SU-DHL-6 (cell line): ENCODE measurements at regions not wholly inside any gene's neighbourhood (a gene's known extent, or its start where the extent isn't known, plus 50 kb on each side); places are given as distances from the start of the nearest gene placed in this dataset.

ENCODE experiments used
- H2AFZ ChIP-seq: fragments of 200-600 bp; sonication (generic); 2 replicates; pipeline ENCODE4 v1.6.1; 2014; ENCODE audit warnings: low read depth, mild to moderate bottlenecking, moderate library complexity, mixed read lengths, antibody characterized with exemption, low read length; ENCODE audit not compliant: severe bottlenecking
- H3F3A ChIP-seq: fragments of 200-600 bp; shearing (Covaris generic); 2 replicates; pipeline ENCODE4 v1.6.0; 2016; ENCODE audit warnings: antibody characterized with exemption, mild to moderate bottlenecking; ENCODE audit not compliant: insufficient read depth
- H3K27ac ChIP-seq: fragments of 200-600 bp; sonication (generic); 2 replicates; pipeline ENCODE4 v1.5.1; 2016; ENCODE audit warnings: low read depth, mild to moderate bottlenecking, low read length, moderate library complexity, mixed read lengths
- H3K27me3 ChIP-seq: fragments of 200-600 bp; sonication (generic), shearing (Covaris generic); 2 replicates; pipeline ENCODE4 v1.6.0; 2014; ENCODE audit warnings: mild to moderate bottlenecking, low read length
- H3K36me3 ChIP-seq: fragments of 200-600 bp; sonication (generic); 2 replicates; pipeline ENCODE4 v1.6.1; 2014; ENCODE audit warnings: mild to moderate bottlenecking, low read length, mixed read lengths
- H3K4me2 ChIP-seq: fragments of 300-600, 200-600 bp; shearing (Covaris generic), sonication (generic); 2 replicates; pipeline ENCODE4 v1.6.0; 2014; ENCODE audit warnings: low read length, low read depth, mild to moderate bottlenecking; ENCODE audit not compliant: poor library complexity, severe bottlenecking
- H3K4me3 ChIP-seq: fragments of 200-600 bp; sonication (generic); 2 replicates; pipeline ENCODE4 v1.5.1; 2014; ENCODE audit warnings: antibody characterized with exemption, low read length, mild to moderate bottlenecking, mixed read lengths; ENCODE audit not compliant: insufficient read depth, poor library complexity, severe bottlenecking
- H3K79me2 ChIP-seq: fragments of 200-600 bp; sonication (generic); 2 replicates; pipeline ENCODE4 v1.6.1; 2014; ENCODE audit warnings: mild to moderate bottlenecking, low read length, moderate library complexity; ENCODE audit not compliant: insufficient read depth
- H3K9ac ChIP-seq: fragments of 200-600 bp; sonication (generic); 2 replicates; pipeline ENCODE4 v1.7.0; 2014; ENCODE audit warnings: mild to moderate bottlenecking, low read length
- H3K9me2 ChIP-seq: fragments of 200-600 bp; sonication (generic); replicated peaks from 2 replicates; pipeline ENCODE4 v1.6.1; 2014; ENCODE audit warnings: low read length; ENCODE audit not compliant: insufficient read depth
- H3K9me3 ChIP-seq: fragments of 200-600 bp; sonication (generic); 2 replicates; pipeline ENCODE4 v1.6.1; 2014; ENCODE audit warnings: low read length, mixed read lengths; ENCODE audit not compliant: insufficient read depth
- H4K20me1 ChIP-seq: fragments of 200-600 bp; sonication (generic); 2 replicates; pipeline ENCODE4 v1.6.1; 2014; ENCODE audit warnings: low read depth, mild to moderate bottlenecking, antibody characterized with exemption, low read length, moderate library complexity, mixed read lengths
- EZH2phosphoT487 ChIP-seq: fragments of 200-600 bp; sonication (generic), shearing (Covaris generic); conservative IDR thresholded peaks from 2 replicates; pipeline ENCODE4 v1.6.1; 2018; ENCODE audit warnings: mild to moderate bottlenecking, antibody characterized with exemption, low read length, moderate library complexity, mixed read lengths
- TF ChIP-seq, protein P1 (sequence below): fragments of 200-600 bp; sonication (generic); IDR thresholded peaks from one replicate; pipeline ENCODE4 v1.5.1; 2017; ENCODE audit warnings: antibody characterized with exemption, mild to moderate bottlenecking, low read length, moderate library complexity; ENCODE audit not compliant: insufficient read depth, poor library complexity, severe bottlenecking

DNA sequence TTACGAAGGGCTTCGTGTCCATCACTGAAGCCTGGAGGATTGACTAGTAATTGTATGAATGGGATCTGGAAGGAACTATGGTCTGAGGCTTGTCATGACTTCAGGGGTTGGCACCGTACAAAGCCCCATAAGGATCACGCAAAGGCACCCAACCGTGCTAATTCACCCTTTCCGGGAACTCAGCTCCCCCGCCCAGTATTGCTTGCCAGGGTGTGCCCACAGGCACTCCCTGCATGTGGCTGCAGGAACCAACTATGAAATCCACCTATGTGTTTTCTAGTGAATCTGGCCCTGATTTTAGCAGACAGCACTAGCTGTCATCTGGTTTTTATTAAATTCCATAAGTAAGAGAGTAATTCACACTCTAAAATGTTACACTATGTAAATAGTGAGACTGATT is 139.2 kb downstream of the TM2D1 start:
- Histone ChIP-seq H3F3A (no peaks in the 10 kb centered on the region), H2AFZ (no peak overlapping the region), H3K9ac (no peak overlapping the region), H3K79me2 (no peaks in the 10 kb centered on the region), H3K4me3 (no peak overlapping the region), H3K27me3 (no peaks in the 10 kb centered on the region), H3K4me2 (no peak overlapping the region), H4K20me1 (no peaks in the 10 kb centered on the region), H3K9me2 (no peaks in the 10 kb centered on the region), H3K27ac (no peak overlapping the region), H3K36me3 (no peaks in the 10 kb centered on the region), H3K9me3 (no peaks in the 10 kb centered on the region)
- TF ChIP-seq EZH2phosphoT487, result no peak
- TF ChIP-seq, protein P1, sequence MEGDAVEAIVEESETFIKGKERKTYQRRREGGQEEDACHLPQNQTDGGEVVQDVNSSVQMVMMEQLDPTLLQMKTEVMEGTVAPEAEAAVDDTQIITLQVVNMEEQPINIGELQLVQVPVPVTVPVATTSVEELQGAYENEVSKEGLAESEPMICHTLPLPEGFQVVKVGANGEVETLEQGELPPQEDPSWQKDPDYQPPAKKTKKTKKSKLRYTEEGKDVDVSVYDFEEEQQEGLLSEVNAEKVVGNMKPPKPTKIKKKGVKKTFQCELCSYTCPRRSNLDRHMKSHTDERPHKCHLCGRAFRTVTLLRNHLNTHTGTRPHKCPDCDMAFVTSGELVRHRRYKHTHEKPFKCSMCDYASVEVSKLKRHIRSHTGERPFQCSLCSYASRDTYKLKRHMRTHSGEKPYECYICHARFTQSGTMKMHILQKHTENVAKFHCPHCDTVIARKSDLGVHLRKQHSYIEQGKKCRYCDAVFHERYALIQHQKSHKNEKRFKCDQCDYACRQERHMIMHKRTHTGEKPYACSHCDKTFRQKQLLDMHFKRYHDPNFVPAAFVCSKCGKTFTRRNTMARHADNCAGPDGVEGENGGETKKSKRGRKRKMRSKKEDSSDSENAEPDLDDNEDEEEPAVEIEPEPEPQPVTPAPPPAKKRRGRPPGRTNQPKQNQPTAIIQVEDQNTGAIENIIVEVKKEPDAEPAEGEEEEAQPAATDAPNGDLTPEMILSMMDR, result no peak

DNA sequence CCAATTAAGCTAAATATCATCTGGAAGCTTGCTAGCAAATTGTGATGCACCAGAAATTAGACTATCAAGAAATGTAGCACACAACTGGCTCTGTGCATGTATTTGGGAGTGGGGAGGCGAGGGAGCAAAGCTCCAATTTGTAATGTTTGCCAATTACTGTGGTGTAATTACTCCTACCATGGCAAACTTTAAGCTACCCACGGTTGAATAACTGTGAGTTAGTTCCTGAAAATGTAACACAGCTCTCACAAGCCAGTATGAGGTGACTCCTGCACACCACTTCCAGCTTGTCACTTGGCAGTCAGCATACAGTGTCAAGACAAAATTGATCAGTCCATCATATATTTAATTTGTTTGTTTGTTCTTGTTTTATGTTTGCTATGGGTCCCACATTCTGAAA is 141.2 kb downstream of the TM2D1 start:
- H2AFZ ChIP-seq, result no peak overlapping the region
- no peaks in the 10 kb centered on the region for H3K36me3 ChIP-seq
- no peak overlapping the region for H3K27ac ChIP-seq
- H3K9me3 ChIP-seq, result no peaks in the 10 kb centered on the region
- H3K9ac ChIP-seq, result no peak overlapping the region
- H3K27me3 ChIP-seq, result no peaks in the 10 kb centered on the region
- no peaks in the 10 kb centered on the region for H3K9me2 ChIP-seq
- TF ChIP-seq EZH2phosphoT487, result no peak
- TF ChIP-seq, protein P1, result no peak
- H3K79me2 ChIP-seq, result no peaks in the 10 kb centered on the region
- H4K20me1 ChIP-seq, result no peaks in the 10 kb centered on the region
- H3F3A ChIP-seq, result no peaks in the 10 kb centered on the region
- no peak overlapping the region for H3K4me3 ChIP-seq
- H3K4me2 ChIP-seq, result no peak overlapping the region

DNA sequence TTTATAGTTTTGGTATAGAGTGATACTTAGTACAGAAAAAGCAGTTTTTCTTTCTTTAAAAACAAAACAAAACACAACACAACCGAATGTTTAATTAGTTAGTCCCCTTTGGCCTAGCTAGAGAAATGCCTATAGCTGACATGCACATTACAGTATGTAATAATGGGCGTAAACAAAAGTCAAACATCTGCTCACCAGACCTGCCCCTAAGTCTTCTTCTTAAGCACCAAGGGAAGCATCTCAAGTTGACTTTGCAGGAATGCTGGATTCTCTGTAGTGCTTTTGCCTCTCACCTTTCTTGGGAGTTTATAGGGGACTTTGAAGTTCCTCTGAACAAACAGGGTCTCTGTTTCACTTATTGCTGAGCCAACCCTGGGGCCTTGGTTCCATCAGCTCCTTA is 143.7 kb downstream of the TM2D1 start:
- Histone ChIP-seq H3K4me2 (no peak overlapping the region), H3K4me3 (no peak overlapping the region), H4K20me1 (no peaks in the 10 kb centered on the region), H3K27ac (no peak overlapping the region), H3K27me3 (no peaks in the 10 kb centered on the region), H3K36me3 (no peaks in the 10 kb centered on the region), H3F3A (no peaks in the 10 kb centered on the region), H3K9ac (no peak overlapping the region), H3K9me3 (no peaks in the 10 kb centered on the region), H3K9me2 (no peaks in the 10 kb centered on the region), H2AFZ (no peak overlapping the region), H3K79me2 (no peaks in the 10 kb centered on the region)
- no peak for TF ChIP-seq EZH2phosphoT487
- TF ChIP-seq, protein P1, result no peak
